Type B pancreatic cell (in vitro differentiated cells): ENCODE measurements at regions not wholly inside any gene's neighbourhood (a gene's known extent, or its start where the extent isn't known, plus 50 kb on each side); places are given as distances from the start of the nearest gene placed in this dataset.

Experiments used
- DNase-seq: peaks from one replicate; pipeline ENCODE4 v3.0.0; 2021; ENCODE audit warnings: mixed read lengths; ENCODE audit not compliant: unreplicated experiment; ENCODE audit errors: extremely low spot score
- H3K27ac Mint-ChIP-seq: 2 replicates; pipeline ENCODE4 v1.8.0; 2021; ENCODE audit warnings: mild to moderate bottlenecking, mixed read lengths
- H3K27me3 Mint-ChIP-seq: 2 replicates; pipeline ENCODE4 v1.8.0; 2021; ENCODE audit warnings: mixed read lengths
- H3K36me3 Mint-ChIP-seq: 2 replicates; pipeline ENCODE4 v1.8.0; 2021; ENCODE audit warnings: mixed read lengths
- H3K4me1 Mint-ChIP-seq: one replicate; pipeline ENCODE4 v1.8.0; 2021; ENCODE audit warnings: mixed read lengths; ENCODE audit not compliant: unreplicated experiment
- H3K4me3 Mint-ChIP-seq: 2 replicates; pipeline ENCODE4 v1.8.0; 2021; ENCODE audit warnings: mild to moderate bottlenecking, mixed read lengths
- H3K9me3 Mint-ChIP-seq: 2 replicates; pipeline ENCODE4 v1.8.0; 2021; ENCODE audit warnings: mixed read lengths
- TF ChIP-seq, protein P1 (sequence below): fragments of 200-600 bp; sonication (generic); conservative IDR thresholded peaks from 2 replicates; pipeline ENCODE4 v1.5.0; 2021; ENCODE audit warnings: antibody characterized with exemption, mild to moderate bottlenecking

DNA sequence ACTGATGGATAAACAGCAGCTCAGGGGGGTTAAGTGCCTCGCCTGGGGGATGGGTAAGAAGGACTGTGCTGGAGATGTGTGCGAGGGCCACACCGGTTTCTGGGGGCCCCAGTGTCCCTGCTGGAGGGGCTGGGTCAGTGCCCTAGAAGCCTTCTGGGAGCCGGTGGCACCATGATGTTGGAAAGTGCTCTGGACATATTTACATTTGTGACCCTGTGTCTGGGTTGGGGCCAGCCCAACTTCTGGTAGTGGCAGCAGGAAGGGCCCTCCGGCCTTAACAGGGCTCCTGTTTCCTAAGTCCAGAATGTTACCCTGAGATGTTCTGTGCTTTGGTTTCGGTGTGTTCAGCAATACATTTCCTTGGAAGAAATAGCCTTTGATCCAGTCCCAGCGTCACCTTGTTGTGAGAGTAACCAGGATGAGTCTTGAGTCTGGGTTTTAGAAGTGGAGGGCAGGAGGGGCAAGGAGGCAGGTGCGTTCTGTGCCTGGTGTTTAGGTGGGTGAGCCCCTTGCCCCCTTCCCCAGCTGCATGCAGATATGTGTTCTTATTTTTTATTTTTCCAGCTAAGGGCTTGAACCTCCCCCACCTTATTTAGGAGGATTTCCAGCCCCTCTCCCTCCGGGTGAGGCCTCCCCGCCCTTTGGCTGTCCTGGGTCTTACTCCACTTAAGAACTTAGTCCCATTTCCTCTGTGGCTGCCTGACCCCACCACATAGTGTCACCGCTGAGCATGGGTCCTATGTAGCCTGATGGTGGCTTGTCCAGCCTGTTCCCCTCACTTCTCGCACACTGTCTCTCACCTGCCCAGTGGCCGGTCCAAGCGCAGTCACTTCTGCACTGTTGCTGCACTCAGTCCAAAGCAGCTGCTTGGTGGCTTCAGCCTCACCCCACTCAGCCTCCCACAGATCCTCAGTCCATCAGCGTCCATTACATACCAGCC lies 132.7 kb upstream of the HS6ST1 start:
- TF ChIP-seq, protein P1, sequence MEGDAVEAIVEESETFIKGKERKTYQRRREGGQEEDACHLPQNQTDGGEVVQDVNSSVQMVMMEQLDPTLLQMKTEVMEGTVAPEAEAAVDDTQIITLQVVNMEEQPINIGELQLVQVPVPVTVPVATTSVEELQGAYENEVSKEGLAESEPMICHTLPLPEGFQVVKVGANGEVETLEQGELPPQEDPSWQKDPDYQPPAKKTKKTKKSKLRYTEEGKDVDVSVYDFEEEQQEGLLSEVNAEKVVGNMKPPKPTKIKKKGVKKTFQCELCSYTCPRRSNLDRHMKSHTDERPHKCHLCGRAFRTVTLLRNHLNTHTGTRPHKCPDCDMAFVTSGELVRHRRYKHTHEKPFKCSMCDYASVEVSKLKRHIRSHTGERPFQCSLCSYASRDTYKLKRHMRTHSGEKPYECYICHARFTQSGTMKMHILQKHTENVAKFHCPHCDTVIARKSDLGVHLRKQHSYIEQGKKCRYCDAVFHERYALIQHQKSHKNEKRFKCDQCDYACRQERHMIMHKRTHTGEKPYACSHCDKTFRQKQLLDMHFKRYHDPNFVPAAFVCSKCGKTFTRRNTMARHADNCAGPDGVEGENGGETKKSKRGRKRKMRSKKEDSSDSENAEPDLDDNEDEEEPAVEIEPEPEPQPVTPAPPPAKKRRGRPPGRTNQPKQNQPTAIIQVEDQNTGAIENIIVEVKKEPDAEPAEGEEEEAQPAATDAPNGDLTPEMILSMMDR = no peak
- peak; percentile 55 for DNase-seq
- Mint-ChIP-seq H3K27me3 (no peaks in the 10 kb centered on the region), H3K9me3 (peaks cover 7% of the 10 kb centered on the region), H3K27ac (no peak overlapping the region), H3K36me3 (no peaks in the 10 kb centered on the region), H3K4me1 (peaks cover 12% of the 10 kb centered on the region), H3K4me3 (no peak overlapping the region)

DNA sequence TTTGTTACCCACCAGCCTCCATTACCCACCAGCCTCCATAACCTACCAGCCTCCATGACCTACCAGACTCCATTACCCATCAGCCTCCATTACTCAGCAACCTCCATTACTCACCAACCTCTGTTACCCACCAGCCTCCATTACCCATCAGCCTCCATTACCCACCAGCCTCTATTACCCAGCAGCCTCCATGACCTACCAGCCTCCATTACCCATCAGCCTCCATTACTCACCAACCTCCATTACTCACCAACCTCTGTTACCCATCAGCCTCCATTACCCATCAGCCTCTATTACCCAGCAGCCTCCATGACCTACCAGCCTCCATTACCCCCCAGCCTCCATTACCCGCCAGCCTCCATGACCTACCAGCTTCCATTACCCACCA lies 133.3 kb upstream of the HS6ST1 start:
- H3K27me3 Mint-ChIP-seq = no peaks in the 10 kb centered on the region
- H3K36me3 Mint-ChIP-seq = no peaks in the 10 kb centered on the region
- H3K4me1 Mint-ChIP-seq = peaks cover 12% of the 10 kb centered on the region
- H3K27ac Mint-ChIP-seq = no peak overlapping the region
- H3K4me3 Mint-ChIP-seq = no peak overlapping the region
- TF ChIP-seq, protein P1 = no peak
- no peak for DNase-seq
- peaks cover 7% of the 10 kb centered on the region for H3K9me3 Mint-ChIP-seq

DNA sequence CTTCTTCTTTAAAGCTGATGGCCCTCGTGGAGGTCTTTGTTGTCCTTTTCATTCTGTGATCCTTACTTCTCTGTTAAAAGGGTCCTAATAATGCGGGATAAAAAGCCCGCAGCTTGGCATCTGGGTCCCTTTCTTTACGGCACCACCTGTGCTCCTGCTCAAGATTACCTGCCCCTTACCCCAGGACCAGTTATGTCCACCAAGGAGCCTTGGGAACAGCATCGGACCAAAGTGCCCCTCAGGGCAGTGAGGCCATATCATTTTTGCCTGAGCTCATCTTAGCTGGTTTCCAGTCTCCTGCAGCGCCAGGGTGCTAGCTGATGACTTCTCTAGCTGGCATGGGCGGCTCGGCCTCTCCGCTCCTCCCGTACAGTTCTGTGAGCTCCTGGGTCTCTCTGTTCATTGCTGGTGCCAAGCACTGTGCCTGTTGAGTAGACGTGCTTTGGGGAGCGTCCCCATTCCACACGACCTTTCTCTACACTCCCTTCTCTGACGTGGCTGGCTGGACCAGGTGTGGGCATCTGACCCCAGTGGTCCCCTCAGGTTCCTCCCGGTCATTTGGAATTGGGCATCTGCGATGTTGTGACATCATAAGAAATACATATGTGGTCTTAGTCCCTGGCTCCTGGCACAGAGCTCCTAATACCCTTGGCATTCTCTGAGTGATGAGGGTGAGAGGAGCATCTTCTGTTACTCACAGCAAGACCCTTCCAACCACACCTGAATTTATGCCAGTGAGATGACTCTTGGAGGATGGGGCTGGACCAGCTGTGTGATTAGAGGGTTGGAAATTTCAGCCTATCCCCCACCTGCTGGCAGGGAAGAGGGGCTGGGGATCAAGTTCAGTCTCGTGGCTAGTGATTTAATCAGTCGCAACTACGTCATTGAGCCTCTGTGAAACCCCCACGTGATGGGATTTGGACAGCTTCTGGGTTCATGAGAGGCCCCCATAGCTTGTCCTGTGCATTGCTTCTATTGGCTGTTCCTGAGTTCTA lies 134.2 kb upstream of the HS6ST1 start:
- DNase-seq = peak; percentile 50

DNA sequence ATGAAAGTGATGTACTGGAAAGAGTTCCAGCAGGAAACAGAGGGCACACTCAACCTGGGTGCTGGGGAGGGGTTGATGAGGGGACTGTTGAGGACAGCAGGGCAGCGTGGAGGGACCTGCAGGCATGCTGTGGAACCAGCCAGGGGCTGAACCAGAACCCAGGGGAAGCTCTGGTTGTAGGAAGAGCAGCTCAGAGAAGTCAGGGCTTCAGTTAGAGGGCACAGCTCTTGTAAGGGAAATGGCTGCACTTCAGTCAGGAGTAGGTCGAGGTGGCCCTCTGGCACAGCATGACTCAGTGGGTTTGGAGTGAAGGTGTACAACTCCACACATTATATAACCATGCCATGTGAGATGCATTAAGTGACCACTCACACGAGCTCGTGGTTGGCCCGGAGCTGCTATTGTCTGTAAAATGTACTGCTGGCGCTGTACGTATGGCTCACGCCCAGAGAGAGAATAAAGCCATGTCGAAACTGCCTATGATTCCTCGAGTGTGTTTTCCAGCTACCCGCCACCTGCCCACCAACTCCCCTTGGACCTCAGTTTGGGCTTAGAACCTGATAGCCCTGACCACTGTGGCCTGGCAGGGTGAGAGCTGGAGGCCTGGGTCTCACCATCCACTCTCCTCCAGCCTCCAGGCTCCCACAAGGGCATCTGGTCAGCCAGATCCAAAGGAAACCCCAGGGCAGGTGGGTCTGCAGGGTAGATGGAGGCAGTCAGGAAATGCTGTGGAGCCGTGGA lies 136.5 kb upstream of the HS6ST1 start:
- Mint-ChIP-seq H3K4me3 (no peak overlapping the region), H3K4me1 (peaks cover 36% of the 10 kb centered on the region), H3K27me3 (no peaks in the 10 kb centered on the region), H3K36me3 (no peaks in the 10 kb centered on the region), H3K9me3 (peaks cover 7% of the 10 kb centered on the region), H3K27ac (no peak overlapping the region)
- TF ChIP-seq, protein P1 = no peak
- peak; percentile 48 for DNase-seq

More for the DNA sequence above, 134.2 kb upstream of the HS6ST1 start:
- TF ChIP-seq, protein P1 = no peak
- Mint-ChIP-seq H3K9me3 (peaks cover 7% of the 10 kb centered on the region), H3K4me1 (peaks cover 16% of the 10 kb centered on the region), H3K36me3 (no peaks in the 10 kb centered on the region), H3K27ac (no peak overlapping the region), H3K27me3 (no peaks in the 10 kb centered on the region), H3K4me3 (no peak overlapping the region)

DNA sequence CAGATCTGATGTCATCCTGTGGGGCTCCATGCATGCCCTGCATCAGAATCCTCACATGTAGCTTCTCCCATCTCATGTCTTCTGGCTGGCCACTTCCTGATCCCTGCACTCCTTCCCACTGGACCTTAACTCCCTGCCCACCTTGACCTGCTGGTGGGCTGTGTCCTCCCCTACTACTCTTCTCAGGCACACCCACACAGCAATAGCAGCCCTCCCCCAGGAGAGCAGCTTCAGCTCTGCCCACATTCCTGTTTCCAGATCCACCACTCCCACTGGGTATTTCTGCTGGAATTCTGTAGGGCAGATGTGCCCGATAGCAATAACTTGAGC lies 137.0 kb upstream of the HS6ST1 start:
- no peak overlapping the region for H3K4me3 Mint-ChIP-seq
- DNase-seq = peak; percentile 24
- no peaks in the 10 kb centered on the region for H3K36me3 Mint-ChIP-seq
- H3K4me1 Mint-ChIP-seq = peaks cover 32% of the 10 kb centered on the region
- no peak overlapping the region for H3K27ac Mint-ChIP-seq
- TF ChIP-seq, protein P1 = no peak
- H3K27me3 Mint-ChIP-seq = no peaks in the 10 kb centered on the region
- peaks cover 7% of the 10 kb centered on the region for H3K9me3 Mint-ChIP-seq
